Ovary (tissue), 3 donors: ENCODE measurements at regions not wholly inside any gene's neighbourhood (a gene's known extent, or its start where the extent isn't known, plus 50 kb on each side); places are given as distances from the start of the nearest gene placed in this dataset.

Experiments
- CTCF ChIP-seq, 3 donors: fragments of 450-650 bp in 2 of 3; fragments of 200-600 bp in 1 of 3; IDR thresholded peaks; one replicate each; pipeline versions ENCODE4 v1.5.1 to v1.8.0; 2016 to 2022; ENCODE audit warnings: antibody characterized with exemption in 3 of 3, mild to moderate bottlenecking in 1 of 3
- EP300 ChIP-seq: sonication (generic); formaldehyde crosslinking; IDR thresholded peaks from one replicate; pipeline ENCODE4 v1.6.1; 2017; ENCODE audit warnings: antibody characterized with exemption
- donor health status: DM: no; HTN: no; CAD: no.

GRCh38 chr2:5379811-5380210, 312.4 kb upstream of the SOX11 start:
- TF ChIP-seq EP300 (no peak), CTCF (IDR thresholded peaks at IDR 0.05) (no peak)
